Ectodermal cell (in vitro differentiated cells): ENCODE measurements at regions not wholly inside any gene's neighbourhood (a gene's known extent, or its start where the extent isn't known, plus 50 kb on each side); places are given as distances from the start of the nearest gene placed in this dataset.
A peak's percentile ranks its signal among the peaks of the same experiment; 100 is the strongest.
"Not testable (repeated sequence)": the region's sequence is repeated elsewhere in the genome, so short reads cannot be mapped to it uniquely, and the experiment has no call there.

ENCODE experiments used
- H3K27ac ChIP-seq: 2 replicates; pipeline ENCODE4 v1.7.0; 2013; ENCODE audit warnings: mild to moderate bottlenecking, low read depth, low read length; ENCODE audit not compliant: insufficient read depth, poor library complexity, severe bottlenecking
- H3K27me3 ChIP-seq: 2 replicates; pipeline ENCODE4 v1.7.0; 2013; ENCODE audit warnings: mild to moderate bottlenecking, low read length; ENCODE audit not compliant: insufficient read depth, control insufficient read depth, poor library complexity, severe bottlenecking
- H3K36me3 ChIP-seq: one replicate; pipeline ENCODE4 v1.7.0; 2013; ENCODE audit warnings: low read length; ENCODE audit not compliant: control insufficient read depth, insufficient read depth
- H3K4me1 ChIP-seq: one replicate; pipeline ENCODE4 v1.7.0; 2013; ENCODE audit warnings: low read length; ENCODE audit not compliant: control insufficient read depth, insufficient read depth
- H3K4me3 ChIP-seq: 2 replicates; pipeline ENCODE4 v1.7.0; 2013; ENCODE audit warnings: low read depth, low read length, control low read depth; ENCODE audit not compliant: insufficient read depth
- H3K9me3 ChIP-seq: 2 replicates; pipeline ENCODE4 v1.7.0; 2013; ENCODE audit warnings: mild to moderate bottlenecking, low read length, moderate library complexity; ENCODE audit not compliant: control insufficient read depth
- WGBS, 2 experiments: methylation state at CpG; one replicate each; pipeline ENCODE4 v1.1.7; 2013; ENCODE audit warnings: missing lambda C conversion rate in 2 of 2; 5-methylcytosine and 5-hydroxymethylcytosine counted together

- Histone ChIP-seq H3K27ac (no peak overlapping the region), H3K27me3 (no peaks in the 10 kb centered on the region), H3K36me3 (no peaks in the 10 kb centered on the region), H3K9me3 (no peaks in the 10 kb centered on the region), H3K4me3 (no peak overlapping the region), H3K4me1 (peaks cover 2% of the 10 kb centered on the region)
- WGBS, 2 experiments = 62 to 64% methylated on average over 31 of the region's 31 CpGs
Measured at GRCh38 chr15:23860290-23861245, 173.5 kb upstream of the NDN start.

- no peaks in the 10 kb centered on the region for H3K36me3 ChIP-seq
- H3K27ac ChIP-seq = no peak overlapping the region
- H3K27me3 ChIP-seq = no peaks in the 10 kb centered on the region
- no peaks in the 10 kb centered on the region for H3K4me1 ChIP-seq
- H3K9me3 ChIP-seq = no peaks in the 10 kb centered on the region
- 54 to 56% methylated on average over 4 to 6 of the region's 6 CpGs for WGBS, 2 experiments
- H3K4me3 ChIP-seq = no peak overlapping the region
Measured at GRCh38 chr15:23866832-23867231, 179.7 kb upstream of the NDN start.

GRCh38 chr15:23869396-23869795 lies 182.3 kb upstream of the NDN start:
- H3K9me3 ChIP-seq = peaks cover 2% of the 10 kb centered on the region
- 44 to 46% methylated on average over 24 of the region's 24 CpGs for WGBS, 2 experiments
- no peaks in the 10 kb centered on the region for H3K36me3 ChIP-seq
- peak overlapping the region; percentile 4 for H3K4me3 ChIP-seq
- no peak overlapping the region for H3K27ac ChIP-seq
- H3K4me1 ChIP-seq = no peaks in the 10 kb centered on the region
- no peaks in the 10 kb centered on the region for H3K27me3 ChIP-seq

DNA sequence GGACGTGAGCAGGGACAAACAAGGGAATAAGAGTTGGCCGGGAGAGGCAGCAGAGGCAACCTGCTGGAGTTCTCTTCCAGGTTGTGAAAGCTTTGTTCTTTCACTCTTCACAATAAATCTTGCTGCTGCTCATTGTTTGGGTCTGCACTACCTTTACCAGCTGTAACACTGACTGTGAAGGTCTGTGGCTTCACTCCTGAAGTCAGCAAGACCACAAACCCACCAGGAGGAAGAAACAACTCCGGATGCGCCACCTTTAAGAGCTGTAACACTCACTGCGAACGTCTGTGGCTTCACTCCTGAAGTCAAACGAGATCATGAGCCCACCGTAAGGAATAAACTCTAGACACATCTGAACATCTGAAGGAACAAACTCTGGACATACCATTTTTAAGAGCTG lies 186.5 kb upstream of the NDN start:
- not testable (repeated sequence) for H3K27ac ChIP-seq, H3K36me3 ChIP-seq, H3K27me3 ChIP-seq, H3K4me1 ChIP-seq, H3K9me3 ChIP-seq, H3K4me3 ChIP-seq
- WGBS, 2 experiments = 85 to 86% methylated on average over 8 of the region's 8 CpGs

DNA sequence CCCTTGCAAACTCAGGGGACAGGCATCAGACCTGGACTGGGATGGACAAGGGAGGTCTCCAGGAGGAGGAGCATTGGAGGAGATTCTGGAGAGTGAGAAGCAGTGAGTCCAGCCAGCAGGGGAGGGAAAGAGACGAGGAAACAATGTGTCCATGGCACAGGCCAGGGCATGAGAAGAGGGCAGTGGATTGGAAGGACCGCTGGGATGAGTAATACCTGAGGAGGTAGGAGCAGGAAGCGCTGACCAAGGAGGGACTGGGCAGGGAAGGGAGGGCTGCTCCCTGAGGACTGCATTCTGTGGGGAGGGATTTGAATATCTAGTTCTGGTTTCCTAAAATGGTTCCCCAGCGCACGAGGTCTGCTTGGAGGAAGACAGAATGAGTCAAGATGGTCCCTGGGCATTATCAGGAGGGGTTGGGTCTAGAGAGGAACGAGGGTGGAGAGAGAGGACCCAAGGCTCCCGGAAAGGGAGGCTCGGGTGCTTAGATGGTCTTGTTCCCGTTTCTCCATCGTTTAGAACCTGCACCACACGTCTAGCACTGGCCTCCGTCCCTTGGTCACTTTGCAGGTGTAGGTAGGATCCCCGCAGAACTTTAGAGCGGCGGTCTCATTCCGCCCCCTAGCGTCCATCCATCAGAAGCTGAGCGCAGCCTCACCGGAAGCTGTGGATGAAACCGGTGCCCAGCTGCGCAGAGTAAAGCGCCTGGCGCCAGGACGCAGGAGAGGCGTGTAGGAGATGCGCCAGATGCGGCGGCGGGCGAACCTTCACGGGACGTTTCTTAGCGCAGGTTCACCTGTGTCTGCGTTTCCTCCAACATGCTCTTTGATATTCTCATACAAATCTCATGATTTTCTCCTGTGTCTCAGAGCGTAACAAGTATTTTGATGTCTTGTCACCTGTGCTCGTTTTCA lies 190.7 kb upstream of the NDN start:
- 43 to 48% methylated on average over 34 to 36 of the region's 36 CpGs for WGBS, 2 experiments
- H3K4me1 ChIP-seq = no peaks in the 10 kb centered on the region
- H3K4me3 ChIP-seq = peak overlapping the region; percentile 27

GRCh38 chr15:23881291-23881690 lies 194.2 kb upstream of the NDN start:
- Histone ChIP-seq H3K9me3 (peaks cover 4% of the 10 kb centered on the region), H3K36me3 (no peaks in the 10 kb centered on the region), H3K27me3 (no peaks in the 10 kb centered on the region), H3K4me3 (no peak overlapping the region), H3K4me1 (no peaks in the 10 kb centered on the region), H3K27ac (no peak overlapping the region)
- 82 to 84% methylated on average over 9 of the region's 9 CpGs for WGBS, 2 experiments

More for the DNA sequence above, 190.7 kb upstream of the NDN start:
- Histone ChIP-seq H3K27me3 (no peaks in the 10 kb centered on the region), H3K27ac (no peak overlapping the region), H3K36me3 (no peaks in the 10 kb centered on the region), H3K9me3 (peaks cover 4% of the 10 kb centered on the region)

DNA sequence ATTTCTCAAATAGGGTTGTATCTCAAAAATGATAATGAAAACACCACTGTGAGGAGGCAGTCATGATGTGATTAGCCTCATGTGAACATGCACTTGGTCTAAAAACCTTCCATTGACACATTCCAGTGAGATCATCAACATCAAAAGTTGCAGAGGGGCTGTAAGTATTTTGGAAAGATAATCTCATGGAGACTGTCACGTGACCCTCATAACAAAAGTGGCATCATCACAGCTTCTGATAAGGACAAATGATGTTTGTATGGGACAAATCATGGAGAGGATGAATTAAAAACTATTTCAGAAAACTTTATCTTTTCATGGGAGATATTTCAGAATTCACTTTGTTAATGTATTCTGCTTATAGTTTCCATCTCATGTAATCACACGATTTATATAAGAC lies 203.1 kb upstream of the NDN start:
- Histone ChIP-seq H3K36me3 (no peaks in the 10 kb centered on the region), H3K4me1 (no peaks in the 10 kb centered on the region), H3K27me3 (no peaks in the 10 kb centered on the region), H3K4me3 (no peak overlapping the region), H3K9me3 (no peaks in the 10 kb centered on the region), H3K27ac (no peak overlapping the region)
- 54 to 67% methylated on average over 1 of the region's 2 CpGs for WGBS, 2 experiments

DNA sequence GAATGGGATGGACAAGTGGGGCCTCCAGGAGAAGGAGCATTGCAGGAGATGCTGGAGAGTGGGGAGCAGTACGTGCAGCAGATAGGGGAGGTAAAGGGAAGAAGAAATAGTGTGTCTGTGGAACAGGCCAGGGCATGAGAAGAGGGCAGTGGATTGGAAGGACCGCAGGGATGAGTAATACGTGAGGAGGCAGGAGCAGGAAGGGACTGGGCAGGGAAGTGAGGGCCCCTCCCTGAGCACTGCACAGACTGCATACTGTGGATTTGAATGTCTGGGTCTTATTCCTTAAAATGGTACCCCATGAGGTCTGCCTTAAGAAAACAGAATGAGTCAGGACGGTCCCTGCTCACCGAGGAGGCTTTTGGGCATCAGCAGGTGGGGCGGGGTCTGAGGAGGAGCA lies 210.0 kb upstream of the NDN start:
- Histone ChIP-seq H3K4me3 (no peak overlapping the region), H3K27ac (no peak overlapping the region), H3K27me3 (no peaks in the 10 kb centered on the region), H3K36me3 (no peaks in the 10 kb centered on the region), H3K4me1 (no peaks in the 10 kb centered on the region), H3K9me3 (no peaks in the 10 kb centered on the region)
- WGBS, 2 experiments = 76 to 81% methylated on average over 6 of the region's 6 CpGs

DNA sequence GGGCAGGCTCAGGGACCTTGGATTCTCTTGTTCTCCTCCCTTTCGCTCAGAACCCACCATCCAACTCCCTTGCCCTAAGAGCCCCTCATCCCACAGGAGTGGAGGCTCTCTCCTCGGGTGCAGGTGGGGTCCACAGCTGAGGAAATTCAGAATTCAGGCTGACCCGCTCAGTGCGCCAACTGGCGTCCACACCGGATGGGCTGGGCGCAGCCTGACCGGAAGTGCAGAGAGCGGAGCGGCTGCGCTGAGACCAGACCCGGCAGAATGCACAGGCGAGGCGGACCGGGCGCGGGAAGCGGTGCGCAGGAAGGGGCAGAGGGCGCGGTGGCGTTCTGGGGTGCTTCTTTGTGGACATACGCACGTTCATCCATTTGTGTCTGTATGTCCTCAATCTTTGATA lies 210.4 kb upstream of the NDN start:
- whole genome bisulfite sequencing, 2 experiments = 92 to 94% methylated on average over 24 of the region's 24 CpGs
- Histone ChIP-seq H3K27ac (no peak overlapping the region), H3K9me3 (no peaks in the 10 kb centered on the region), H3K27me3 (no peaks in the 10 kb centered on the region), H3K4me1 (no peaks in the 10 kb centered on the region), H3K4me3 (no peak overlapping the region), H3K36me3 (no peaks in the 10 kb centered on the region)

DNA sequence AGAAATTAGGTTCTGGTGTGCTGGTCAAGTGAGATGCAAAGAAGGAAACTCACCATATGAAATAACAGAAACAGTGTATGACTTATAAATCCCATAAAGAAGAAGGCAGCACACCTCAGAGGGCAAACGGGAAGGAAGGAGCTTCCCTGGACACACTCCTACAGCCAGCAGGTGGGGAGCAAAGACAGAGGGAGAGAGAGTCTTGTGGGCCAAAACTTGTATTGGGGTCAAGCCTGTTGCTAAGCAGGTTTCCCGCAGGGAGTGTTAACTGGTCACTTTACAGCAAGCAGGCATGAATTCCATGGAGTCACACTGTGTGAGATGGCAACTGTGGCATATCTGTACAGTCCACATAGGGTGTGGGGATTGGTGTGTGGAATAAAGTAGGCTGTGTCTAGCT lies 222.9 kb upstream of the NDN start:
- H3K27ac ChIP-seq = no peak overlapping the region
- WGBS, 2 experiments = 68 to 78% methylated on average over 2 of the region's 2 CpGs
- H3K9me3 ChIP-seq = no peaks in the 10 kb centered on the region
- no peaks in the 10 kb centered on the region for H3K36me3 ChIP-seq
- H3K4me1 ChIP-seq = no peaks in the 10 kb centered on the region
- H3K4me3 ChIP-seq = no peak overlapping the region
- no peaks in the 10 kb centered on the region for H3K27me3 ChIP-seq
